ENCODE measurements at regions not wholly inside any gene's neighbourhood (a gene's known extent, or its start where the extent isn't known, plus 50 kb on each side); places are given as distances from the start of the nearest gene placed in this dataset.

DNA sequence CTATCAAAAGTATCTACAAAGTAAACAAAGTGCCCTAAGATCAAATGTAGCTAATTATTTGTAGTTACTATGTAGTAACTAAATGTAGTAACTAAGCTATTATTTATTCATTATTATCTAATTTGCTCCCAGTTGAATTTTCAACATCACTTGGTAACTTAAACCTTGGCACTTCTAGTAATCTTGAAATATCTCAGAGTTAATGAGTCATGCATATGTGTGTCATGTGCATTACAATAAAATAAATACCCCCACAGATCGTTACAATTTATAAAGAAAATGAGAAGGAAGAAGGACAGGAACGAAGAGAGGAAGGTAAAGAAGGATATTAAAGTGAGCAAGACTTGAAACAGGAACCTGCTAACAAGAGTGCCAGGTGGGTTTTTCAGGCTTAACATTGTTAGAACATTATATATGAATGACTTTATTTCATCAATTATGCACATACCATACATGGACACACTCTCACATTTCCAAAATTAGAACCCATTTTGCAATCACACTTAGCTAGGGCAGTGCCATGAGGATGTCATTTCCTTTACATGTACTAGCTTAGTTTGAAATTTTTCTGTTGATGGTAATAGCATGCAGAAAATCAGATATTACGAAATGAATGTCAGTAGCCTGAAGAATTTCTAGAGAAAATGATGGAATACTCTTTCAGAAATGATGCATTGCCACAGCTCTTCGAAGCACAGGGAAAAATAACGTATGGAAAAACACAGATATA is 1670.4 kb upstream of the AGA start:
- no peak overlapping the region for H3K27ac ChIP-seq
- ATAC-seq (no peak), DNase-seq (no peak)
- no peaks in the 10 kb centered on the region for H3K27me3 ChIP-seq
- no peak overlapping the region for H3K4me3 ChIP-seq
- TF ChIP-seq, protein P1, sequence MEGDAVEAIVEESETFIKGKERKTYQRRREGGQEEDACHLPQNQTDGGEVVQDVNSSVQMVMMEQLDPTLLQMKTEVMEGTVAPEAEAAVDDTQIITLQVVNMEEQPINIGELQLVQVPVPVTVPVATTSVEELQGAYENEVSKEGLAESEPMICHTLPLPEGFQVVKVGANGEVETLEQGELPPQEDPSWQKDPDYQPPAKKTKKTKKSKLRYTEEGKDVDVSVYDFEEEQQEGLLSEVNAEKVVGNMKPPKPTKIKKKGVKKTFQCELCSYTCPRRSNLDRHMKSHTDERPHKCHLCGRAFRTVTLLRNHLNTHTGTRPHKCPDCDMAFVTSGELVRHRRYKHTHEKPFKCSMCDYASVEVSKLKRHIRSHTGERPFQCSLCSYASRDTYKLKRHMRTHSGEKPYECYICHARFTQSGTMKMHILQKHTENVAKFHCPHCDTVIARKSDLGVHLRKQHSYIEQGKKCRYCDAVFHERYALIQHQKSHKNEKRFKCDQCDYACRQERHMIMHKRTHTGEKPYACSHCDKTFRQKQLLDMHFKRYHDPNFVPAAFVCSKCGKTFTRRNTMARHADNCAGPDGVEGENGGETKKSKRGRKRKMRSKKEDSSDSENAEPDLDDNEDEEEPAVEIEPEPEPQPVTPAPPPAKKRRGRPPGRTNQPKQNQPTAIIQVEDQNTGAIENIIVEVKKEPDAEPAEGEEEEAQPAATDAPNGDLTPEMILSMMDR (IDR thresholded peaks at IDR 0.05), result no peak
- H3K9me3 ChIP-seq, result no peaks in the 10 kb centered on the region
- no peaks in the 10 kb centered on the region for H3K36me3 ChIP-seq
- intact Hi-C loops (cut with DNase I), result no loop called here
- H3K4me1 ChIP-seq, result no peaks in the 10 kb centered on the region

DNA sequence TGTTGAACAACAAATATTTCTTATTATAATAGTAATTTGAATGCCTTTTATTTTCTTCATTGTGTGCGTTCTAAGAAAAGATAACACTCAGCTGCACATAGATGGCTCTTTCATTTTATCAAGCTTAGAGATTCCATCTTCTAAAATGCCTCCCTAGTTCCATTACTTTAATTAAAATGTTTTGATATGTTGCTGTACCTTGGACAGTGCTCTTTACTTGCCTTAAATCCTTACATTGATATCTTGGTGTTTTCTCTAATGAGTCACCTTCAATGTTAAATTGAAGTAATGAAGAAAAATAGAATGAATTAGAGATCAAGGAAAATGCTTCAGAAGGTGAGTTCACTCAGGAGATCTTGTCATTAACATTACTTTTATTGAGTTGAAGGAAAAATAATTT is 1672.4 kb upstream of the AGA start:
- Histone ChIP-seq H3K27ac (no peak overlapping the region), H3K9me3 (no peaks in the 10 kb centered on the region), H3K4me1 (no peaks in the 10 kb centered on the region), H3K36me3 (no peaks in the 10 kb centered on the region), H3K4me3 (no peak overlapping the region), H3K27me3 (no peaks in the 10 kb centered on the region)
- DNase-seq (no peak), ATAC-seq (no peak)
- TF ChIP-seq, protein P1 (IDR thresholded peaks at IDR 0.05), result no peak
- intact Hi-C loops (cut with DNase I), result no loop called here

DNA sequence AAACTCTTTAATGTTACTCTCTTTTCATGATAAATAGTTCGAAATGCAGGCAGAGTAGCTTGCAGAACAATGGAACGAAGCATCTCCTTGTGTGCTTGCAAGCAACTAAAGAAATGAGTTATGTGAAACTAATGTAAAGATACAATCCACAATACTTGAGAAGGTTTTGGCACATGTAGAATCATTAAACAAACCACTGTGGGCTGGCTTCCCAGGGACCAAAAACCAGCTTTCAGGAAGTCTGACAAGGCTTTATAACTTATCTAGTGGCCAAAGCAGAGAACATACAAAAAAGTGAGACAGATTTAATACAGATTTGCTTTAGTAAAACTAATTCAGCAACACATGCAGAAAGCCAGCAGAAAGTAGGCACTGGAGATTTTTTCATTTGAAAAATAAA is 1673.8 kb upstream of the AGA start:
- intact Hi-C loops (cut with DNase I), result no loop called here
- no peak overlapping the region for H3K27ac ChIP-seq

DNA sequence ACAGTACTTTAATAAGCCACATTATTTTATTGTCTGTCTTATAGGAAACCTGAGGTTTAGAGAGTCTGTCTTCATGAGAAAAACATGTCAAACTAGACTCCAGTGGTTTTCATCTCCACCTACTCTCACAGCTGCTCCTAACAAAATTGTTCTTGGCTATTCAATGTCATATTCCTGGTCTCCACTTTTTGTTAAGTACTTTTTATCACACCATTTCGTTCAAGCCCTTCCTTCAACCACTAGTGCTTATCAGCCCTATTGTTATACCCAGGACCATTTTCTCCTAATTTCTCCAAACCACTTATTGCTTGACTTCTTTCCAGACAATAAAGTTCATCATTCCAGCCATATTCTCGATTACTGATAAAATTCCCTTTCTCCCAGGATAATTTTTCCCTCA is 1674.3 kb upstream of the AGA start:
- no peak for ATAC-seq
- Histone ChIP-seq H3K4me3 (no peak overlapping the region), H3K27me3 (no peaks in the 10 kb centered on the region), H3K4me1 (no peaks in the 10 kb centered on the region), H3K27ac (no peak overlapping the region), H3K9me3 (no peaks in the 10 kb centered on the region), H3K36me3 (no peaks in the 10 kb centered on the region)
- DNase-seq, result no peak
- TF ChIP-seq, protein P1 (IDR thresholded peaks at IDR 0.05), result no peak
- intact Hi-C loops (cut with DNase I), result no loop called here

More for the DNA sequence above, 1673.8 kb upstream of the AGA start:
- Histone ChIP-seq H3K36me3 (no peaks in the 10 kb centered on the region), H3K4me1 (no peaks in the 10 kb centered on the region), H3K4me3 (no peak overlapping the region), H3K27me3 (no peaks in the 10 kb centered on the region), H3K9me3 (no peaks in the 10 kb centered on the region)
- TF ChIP-seq, protein P1 (IDR thresholded peaks at IDR 0.05), result no peak
- ATAC-seq (no peak), DNase-seq (no peak)

DNA sequence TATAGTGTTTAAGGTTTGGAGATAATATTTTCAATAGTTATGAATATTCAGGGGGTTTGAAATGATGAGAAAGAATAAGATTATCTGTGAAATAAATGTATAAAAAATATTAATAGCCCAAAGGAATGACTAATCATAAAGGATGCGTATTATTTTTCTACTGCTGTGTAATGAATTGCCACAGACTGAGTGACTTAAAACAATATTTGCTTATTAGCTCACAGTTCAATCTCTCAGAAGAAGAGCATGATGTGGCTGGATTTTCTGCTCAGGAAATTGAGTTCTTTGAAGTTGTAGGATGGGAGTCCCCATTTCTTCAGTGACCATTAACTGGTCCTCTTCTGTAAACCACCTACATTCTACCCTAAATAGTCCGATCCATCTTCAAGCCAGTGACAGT is 1680.8 kb upstream of the AGA start:
- DNase-seq, result no peak
- Histone ChIP-seq H3K36me3 (no peaks in the 10 kb centered on the region), H3K4me1 (no peaks in the 10 kb centered on the region), H3K27ac (no peak overlapping the region), H3K27me3 (no peaks in the 10 kb centered on the region), H3K4me3 (no peak overlapping the region), H3K9me3 (no peaks in the 10 kb centered on the region)
- intact Hi-C loops (cut with DNase I), result no loop called here
- ATAC-seq, result no peak
- TF ChIP-seq, protein P1 (IDR thresholded peaks at IDR 0.05), result no peak

DNA sequence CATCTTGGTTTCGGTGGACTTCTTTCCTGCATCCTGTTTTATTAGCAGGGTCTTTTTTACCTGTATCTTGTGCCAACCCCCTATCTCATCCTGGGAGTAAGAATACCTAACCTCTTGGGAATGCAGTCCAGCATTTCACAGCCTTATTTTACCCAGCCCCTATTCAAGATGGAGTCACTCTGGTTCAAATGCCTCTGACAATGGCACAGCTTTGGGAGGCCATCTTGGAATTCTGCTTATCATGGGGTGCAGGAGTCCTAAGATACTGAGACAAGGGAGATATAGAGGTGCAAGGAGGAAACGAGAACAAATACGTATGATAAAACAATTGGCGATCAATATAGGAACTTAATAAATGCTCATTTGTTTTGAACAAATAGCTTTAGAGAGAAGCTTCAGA is 1682.2 kb upstream of the AGA start:
- intact Hi-C loops (cut with DNase I), result no loop called here

More for the DNA sequence above, 1682.2 kb upstream of the AGA start:
- no peaks in the 10 kb centered on the region for H3K9me3 ChIP-seq
- no peak overlapping the region for H3K4me3 ChIP-seq
- ATAC-seq (no peak), DNase-seq (no peak)
- TF ChIP-seq, protein P1 (IDR thresholded peaks at IDR 0.05), result no peak
- H3K27me3 ChIP-seq, result no peaks in the 10 kb centered on the region
- no peaks in the 10 kb centered on the region for H3K36me3 ChIP-seq
- H3K4me1 ChIP-seq, result no peaks in the 10 kb centered on the region
- no peak overlapping the region for H3K27ac ChIP-seq
